A673 (cell line): ENCODE measurements at regions not wholly inside any gene's neighbourhood (a gene's known extent, or its start where the extent isn't known, plus 50 kb on each side); places are given as distances from the start of the nearest gene placed in this dataset.
"Not testable (repeated sequence)": the region's sequence is repeated elsewhere in the genome, so short reads cannot be mapped to it uniquely, and the experiment has no call there.

Source experiments
- BruUV-seq: library from RNA; stranded (reverse); fragments of 400-500 nt; replicated peaks from 2 replicates; lab custom pipeline; 2021; lab: Mats Ljungman, UMichigan
- CTCF ChIA-PET: fragments of 300-600 bp; sonication (Branson Sonifier 250); formaldehyde crosslinking; loops from one replicate; lab custom pipeline; 2022; ENCODE audit warnings: antibody characterized with exemption; lab: Charles Lee
- POLR2A ChIA-PET: fragments of 300-600 bp; sonication (Branson Sonifier 250); formaldehyde crosslinking; loops from one replicate; lab custom pipeline; 2022; ENCODE audit warnings: antibody characterized with exemption; ENCODE audit not compliant: low non-redundant PET; lab: Charles Lee
- DNase-seq: peaks from one replicate; pipeline ENCODE4 v3.0.0-alpha.2; 2015; ENCODE audit warnings: low spot score
- H3K27ac ChIP-seq: fragments of 200-600 bp; sonication (generic); 2 replicates; pipeline ENCODE4 v1.5.1; 2016; ENCODE audit warnings: mixed run types, low read depth, mild to moderate bottlenecking, mixed read lengths, antibody characterized with exemption, low read length; ENCODE audit not compliant: poor library complexity, severe bottlenecking
- H3K27me3 ChIP-seq: fragments of 200-600 bp; sonication (generic); replicated peaks from 2 replicates; pipeline ENCODE4 v1.6.1; 2017; ENCODE audit warnings: mixed run types, low read depth, mild to moderate bottlenecking, mixed read lengths, antibody characterized with exemption, low read length; ENCODE audit not compliant: insufficient read depth, poor library complexity
- H3K36me3 ChIP-seq: fragments of 200-600 bp; sonication (generic); 2 replicates; pipeline ENCODE4 v1.6.1; 2016; ENCODE audit warnings: mixed run types, mild to moderate bottlenecking, mixed read lengths, antibody characterized with exemption, low read length; ENCODE audit not compliant: insufficient read depth, poor library complexity, severe bottlenecking
- H3K4me1 ChIP-seq: fragments of 200-600 bp; sonication (generic); 2 replicates; pipeline ENCODE4 v1.6.1; 2017; ENCODE audit warnings: mixed run types, mild to moderate bottlenecking, mixed read lengths, antibody characterized with exemption, low read length; ENCODE audit not compliant: insufficient read depth, poor library complexity, severe bottlenecking
- H3K4me3 ChIP-seq: fragments of 200-600 bp; sonication (generic); 2 replicates; pipeline ENCODE4 v1.5.1; 2016; ENCODE audit warnings: low read depth, mixed run types, mild to moderate bottlenecking, mixed read lengths, low read length; ENCODE audit not compliant: poor library complexity, severe bottlenecking
- H3K9me3 ChIP-seq: fragments of 200-600 bp; sonication (generic); 2 replicates; pipeline ENCODE4 v1.6.1; 2016; ENCODE audit warnings: mixed run types, low read depth, mild to moderate bottlenecking, mixed read lengths, antibody characterized with exemption, low read length; ENCODE audit not compliant: poor library complexity, severe bottlenecking
- CTCF ChIP-seq: fragments of 300-800, 200-600 bp; sonication (generic); conservative IDR thresholded peaks from 2 replicates; pipeline ENCODE4 v1.5.1; 2017; ENCODE audit warnings: low read depth, mild to moderate bottlenecking, antibody characterized with exemption, low read length, moderate library complexity, mixed read lengths
- EZH2 ChIP-seq: fragments of 200-600 bp; sonication (generic); IDR thresholded peaks from 2 replicates; pipeline ENCODE4 v1.6.1; 2017; ENCODE audit warnings: borderline replicate concordance, low read depth, mild to moderate bottlenecking, mixed read lengths, antibody characterized with exemption, low read length; ENCODE audit not compliant: poor library complexity, severe bottlenecking
- intact Hi-C: fragments of 100-400 bp; cut with micrococcal nuclease; formaldehyde crosslinking; loops from one replicate; pipeline ENCODE4 v1.10.0; 2022; ENCODE audit not compliant: unreplicated experiment

GRCh38 chr14:38600572-38600971 is 344.7 kb upstream of the CLEC14A start:
- H3K9me3 ChIP-seq, POLR2A ChIA-PET, CTCF ChIA-PET, H3K27ac ChIP-seq, H3K27me3 ChIP-seq, BruUV-seq, H3K4me1 ChIP-seq, H3K4me3 ChIP-seq, H3K36me3 ChIP-seq: not testable (repeated sequence)
- intact Hi-C loops, result loop anchor here (10.0 kb wide), 1 partner anchor 696 kb away; no protein-coding TSS in a partner anchor
- peak; percentile 58 for DNase-seq
- TF ChIP-seq CTCF, result peak; percentile 35; the same call in 1 of the 2 replicates

- TF ChIP-seq EZH2, result no peak
- no peak for TF ChIP-seq CTCF
- no peak for DNase-seq
- H3K9me3 ChIP-seq, result no peaks in the 10 kb centered on the region
- peak overlapping the region; percentile 29 for H3K27ac ChIP-seq
- no peaks in the 10 kb centered on the region for H3K36me3 ChIP-seq
- intact Hi-C loops, result no loop called here
- POLR2A ChIA-PET, result no interaction called here
- BruUV-seq, result no TSS peak
- H3K4me1 ChIP-seq, result no peaks in the 10 kb centered on the region
- CTCF ChIA-PET, result interaction anchor here (0.5 kb wide), 1 partner anchor 356 kb away, joined by 3 read pairs; no protein-coding TSS in a partner anchor
- no peak overlapping the region for H3K4me3 ChIP-seq
- H3K27me3 ChIP-seq, result no peaks in the 10 kb centered on the region
These were observed 337.6 kb upstream of the CLEC14A start for GRCh38 chr14:38593476-38593875.

- H3K27ac ChIP-seq, result peak overlapping the region; percentile 29
- H3K27me3 ChIP-seq, result no peaks in the 10 kb centered on the region
- intact Hi-C loops, result no loop called here
- DNase-seq, result no peak
- H3K9me3 ChIP-seq, result no peaks in the 10 kb centered on the region
- no peak overlapping the region for H3K4me3 ChIP-seq
- ChIA-PET POLR2A (no interaction called here), CTCF (no interaction called here)
- TF ChIP-seq EZH2 (no peak), CTCF (no peak)
- H3K4me1 ChIP-seq, result no peaks in the 10 kb centered on the region
- no peaks in the 10 kb centered on the region for H3K36me3 ChIP-seq
- BruUV-seq, result no TSS peak
These were observed 337.0 kb upstream of the CLEC14A start for GRCh38 chr14:38592764-38593442.
